HG02623 (cell line): ENCODE measurements at regions not wholly inside any gene's neighbourhood (a gene's known extent, or its start where the extent isn't known, plus 50 kb on each side); places are given as distances from the start of the nearest gene placed in this dataset.

Experiments
- ATAC-seq: cut with Tn5 transposase; IDR thresholded peaks from one replicate; pipeline ENCODE4 v1.9.1; 2021; ENCODE audit warnings: moderate library complexity; ENCODE audit not compliant: unreplicated experiment

DNA sequence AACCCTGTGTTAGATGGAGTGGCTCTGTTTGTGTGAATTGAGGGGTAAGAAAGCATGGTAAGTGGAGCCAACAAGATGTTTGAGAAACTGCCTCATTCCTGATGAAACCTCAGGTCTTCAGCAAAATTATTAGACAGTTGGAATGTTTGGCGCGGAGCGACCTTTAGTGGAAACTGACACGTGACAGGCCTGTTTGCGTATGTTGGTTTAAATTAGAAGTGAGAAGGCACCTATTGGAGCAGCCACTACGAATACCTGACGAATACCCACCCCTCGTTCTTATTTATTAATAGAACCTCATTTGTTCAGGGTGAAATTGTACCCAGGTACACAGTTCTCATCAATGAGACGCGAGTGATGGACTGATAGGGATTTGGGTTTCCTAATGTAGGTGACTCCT is 63.2 kb upstream of the MIR17HG start:
- ATAC-seq = no peak

DNA sequence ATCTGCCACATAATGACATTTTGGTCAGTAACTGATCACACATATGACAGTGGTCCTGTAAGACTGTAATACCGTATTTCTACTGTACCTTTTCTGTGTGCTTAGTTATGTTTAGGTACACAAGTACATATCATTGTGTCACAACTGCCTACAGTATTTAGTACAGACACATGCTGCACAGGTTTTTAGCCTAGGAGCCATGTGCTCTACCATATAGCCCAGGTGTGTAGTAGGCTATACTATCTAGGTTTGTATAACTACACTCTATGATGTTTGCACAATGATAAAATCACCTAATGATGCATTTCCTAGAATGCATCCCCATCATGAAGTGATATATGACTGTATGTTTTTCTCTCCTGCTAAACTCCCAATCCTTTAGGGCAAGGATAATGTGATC is 61.2 kb upstream of the MIR17HG start:
- ATAC-seq = no peak

DNA sequence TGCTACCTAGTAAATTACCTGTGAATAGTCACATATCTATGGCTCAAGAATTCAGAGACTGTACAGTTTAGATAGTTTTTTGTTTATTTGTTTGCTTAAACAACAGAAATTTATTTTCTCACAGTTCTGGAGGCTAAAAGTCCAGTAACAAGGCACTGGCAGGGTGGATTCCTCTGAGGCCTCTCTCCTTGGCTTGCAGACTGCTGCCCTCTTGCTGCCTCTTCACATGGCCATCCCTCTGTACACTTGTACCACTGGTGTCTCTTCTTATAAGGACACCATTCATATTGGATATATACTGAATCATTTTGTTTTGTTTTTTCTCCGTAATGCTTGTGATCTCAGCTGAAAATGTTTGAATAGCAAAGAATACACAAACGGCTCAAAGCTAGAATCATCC is 56.4 kb upstream of the MIR17HG start:
- no peak for ATAC-seq

DNA sequence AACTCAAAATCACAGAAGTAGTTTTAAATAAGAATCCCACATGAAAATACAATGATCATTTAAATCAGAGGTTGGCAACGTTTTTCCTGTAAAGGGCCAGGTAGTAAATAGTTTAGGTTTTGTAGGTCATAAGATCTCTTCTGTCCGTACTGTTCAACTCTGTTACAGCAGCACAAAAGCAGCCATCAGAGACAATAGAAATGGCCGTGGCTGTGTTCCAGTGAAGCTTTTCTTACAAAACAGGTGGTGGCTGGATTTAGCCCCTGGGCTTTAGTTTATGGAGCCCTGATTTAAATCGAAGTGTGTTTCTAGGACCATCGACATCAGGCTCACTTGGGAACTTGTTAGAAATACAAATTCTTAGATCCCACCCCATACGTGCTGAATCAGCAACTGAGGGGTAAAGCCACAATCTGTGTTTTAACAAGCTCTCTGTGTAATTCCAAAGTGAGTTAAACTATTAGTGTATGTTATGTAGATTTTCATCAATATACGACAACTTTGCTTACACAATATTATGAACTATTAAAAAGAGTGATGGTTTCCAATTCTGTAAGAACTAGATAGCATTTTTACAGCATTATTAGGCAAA is 54.8 kb upstream of the MIR17HG start:
- no peak for ATAC-seq

DNA sequence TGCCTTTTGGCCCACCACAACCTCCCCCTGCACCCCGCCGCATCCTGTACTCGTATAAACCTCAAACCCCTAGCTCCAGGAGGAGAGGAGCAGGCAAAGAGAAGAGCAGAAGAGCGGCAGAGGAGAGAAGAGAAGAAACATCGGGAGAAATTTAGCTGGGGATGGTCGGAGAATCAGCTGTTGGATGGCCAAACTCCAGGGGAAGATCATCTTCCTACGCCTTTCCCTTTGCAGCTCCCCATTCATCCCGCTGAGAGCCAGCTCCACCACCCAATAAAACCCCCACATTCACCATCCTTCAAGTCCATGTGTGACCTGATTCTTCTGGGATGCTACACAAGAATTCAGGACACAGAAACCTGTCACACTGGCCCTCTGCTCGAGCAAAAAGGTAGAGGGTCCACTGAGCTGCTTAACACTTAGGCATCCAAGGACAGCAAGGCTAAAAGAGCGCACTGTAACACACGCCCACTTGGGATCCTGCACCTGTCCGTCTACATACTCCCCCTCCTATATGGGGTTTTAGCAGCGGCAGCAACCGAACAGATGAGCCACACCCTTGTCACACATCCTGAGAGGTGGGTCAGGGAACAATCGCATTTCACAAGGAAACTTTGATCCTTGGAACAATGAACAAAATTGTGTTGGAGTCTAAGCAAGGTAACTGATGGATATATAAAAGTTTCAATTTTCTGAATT is 51.6 kb upstream of the MIR17HG start:
- ATAC-seq = no peak

- no peak for ATAC-seq
These were observed 50.0 kb upstream of the MIR17HG start for GRCh38 chr13:91297503-91297902.
